GM23338 (cell line): ENCODE measurements at regions not wholly inside any gene's neighbourhood (a gene's known extent, or its start where the extent isn't known, plus 50 kb on each side); places are given as distances from the start of the nearest gene placed in this dataset.

Experiments used
- ATAC-seq: fragments of 200-7000 bp; cut with Tn5 transposase; 3 replicates; pipeline ENCODE4 v1.9.1; 2020
- DNase-seq: peaks from one replicate; pipeline ENCODE4 v3.0.0-alpha.2; 2015; ENCODE audit warnings: low spot score
- H2AFZ ChIP-seq: fragments of 200-600 bp; sonication (generic); 2 replicates; pipeline ENCODE4 v1.8.0; 2016; ENCODE audit warnings: antibody characterized with exemption, mild to moderate bottlenecking, moderate library complexity
- H3F3A ChIP-seq: fragments of 200-600 bp; sonication (generic); replicated peaks from 2 replicates; pipeline ENCODE4 v1.8.0; 2017; ENCODE audit warnings: antibody characterized with exemption, mixed run types, low read depth
- H3K27ac ChIP-seq: fragments of 200-600 bp; sonication (generic); 2 replicates; pipeline ENCODE4 v1.6.1; 2016; ENCODE audit warnings: low read depth
- H3K27me3 ChIP-seq: fragments of 200-600 bp; sonication (generic); 2 replicates; pipeline ENCODE4 v1.8.0; 2016; ENCODE audit warnings: mild to moderate bottlenecking, mixed run types, moderate library complexity; ENCODE audit not compliant: insufficient read depth
- H3K36me3 ChIP-seq: fragments of 200-600 bp; sonication (generic); 2 replicates; pipeline ENCODE4 v1.8.0; 2016; ENCODE audit warnings: mild to moderate bottlenecking; ENCODE audit not compliant: insufficient read depth
- H3K4me1 ChIP-seq: fragments of 200-600 bp; sonication (generic); 2 replicates; pipeline ENCODE4 v1.8.0; 2016; ENCODE audit warnings: mild to moderate bottlenecking, moderate library complexity; ENCODE audit not compliant: insufficient read depth
- H3K4me2 ChIP-seq: fragments of 200-600 bp; sonication (generic); 2 replicates; pipeline ENCODE4 v1.7.1; 2017; ENCODE audit warnings: mixed run types
- H3K4me3 ChIP-seq: fragments of 200-600 bp; sonication (generic); 2 replicates; pipeline ENCODE4 v1.6.1; 2016; ENCODE audit warnings: mixed run types
- H3K79me2 ChIP-seq: fragments of 200-600 bp; sonication (generic); replicated peaks from 2 replicates; pipeline ENCODE4 v1.8.0; 2017; ENCODE audit warnings: mild to moderate bottlenecking; ENCODE audit not compliant: insufficient read depth
- H3K9me2 ChIP-seq: fragments of 200-600 bp; sonication (generic); 2 replicates; pipeline ENCODE4 v1.8.0; 2017; ENCODE audit not compliant: insufficient read depth
- H4K20me1 ChIP-seq: fragments of 200-600 bp; sonication (generic); replicated peaks from 2 replicates; pipeline ENCODE4 v1.8.0; 2017; ENCODE audit warnings: mild to moderate bottlenecking; ENCODE audit not compliant: insufficient read depth
- H3K27ac Mint-ChIP-seq: 2 replicates; pipeline ENCODE4 v1.8.0; 2020; ENCODE audit warnings: inconsistent platforms, mild to moderate bottlenecking, moderate library complexity, mixed read lengths
- H3K27me3 Mint-ChIP-seq: 3 replicates; pipeline ENCODE4 v1.8.0; 2022; ENCODE audit warnings: low read depth, mild to moderate bottlenecking, moderate library complexity, mixed read lengths, inconsistent platforms; ENCODE audit not compliant: insufficient read depth, poor library complexity
- H3K36me3 Mint-ChIP-seq: 3 replicates; pipeline ENCODE4 v1.8.0; 2021; ENCODE audit warnings: low read depth, mild to moderate bottlenecking, inconsistent platforms, moderate library complexity, mixed read lengths
- H3K4me1 Mint-ChIP-seq: 3 replicates; pipeline ENCODE4 v1.8.0; 2020; ENCODE audit warnings: mild to moderate bottlenecking, inconsistent platforms, mixed read lengths
- H3K4me3 Mint-ChIP-seq: 3 replicates; pipeline ENCODE4 v1.8.0; 2021; ENCODE audit warnings: moderate library complexity, mild to moderate bottlenecking, inconsistent platforms, mixed read lengths
- H3K9me3 Mint-ChIP-seq: 3 replicates; pipeline ENCODE4 v1.8.0; 2020; ENCODE audit warnings: moderate library complexity, mild to moderate bottlenecking, inconsistent platforms, mixed read lengths
- CREB1 ChIP-seq: fragments of 250-450 bp; sonication (Bioruptor Pico); IDR thresholded peaks from 2 replicates; pipeline ENCODE4 v1.5.0; 2020; ENCODE audit warnings: low read depth, mild to moderate bottlenecking, moderate library complexity
- CTCF ChIP-seq, 2 experiments: fragments of 200-600 bp in 1 of 2; sonication (generic) in 1 of 2; conservative IDR thresholded peaks; 2 replicates each; pipeline versions ENCODE4 v1.5.1 to v1.6.1; 2016 to 2017; ENCODE audit warnings: antibody characterized with exemption in 2 of 2, low read depth in 2 of 2, mild to moderate bottlenecking in 2 of 2, moderate library complexity in 1 of 2
- ETS1 ChIP-seq: IDR thresholded peaks from 2 replicates; pipeline ENCODE4 v1.6.1; 2016; ENCODE audit warnings: antibody characterized with exemption
- EZH2 ChIP-seq: fragments of 200-600 bp; sonication (generic); IDR thresholded peaks from one replicate; pipeline ENCODE4 v1.8.0; 2017; ENCODE audit warnings: antibody characterized with exemption, mild to moderate bottlenecking, low read depth; ENCODE audit not compliant: unreplicated experiment
- EZH2phosphoT487 ChIP-seq: fragments of 200-600 bp; sonication (generic); IDR thresholded peaks from one replicate; pipeline ENCODE4 v1.8.1; 2018; ENCODE audit warnings: antibody characterized with exemption; ENCODE audit not compliant: unreplicated experiment
- JUNB ChIP-seq: IDR thresholded peaks from one replicate; pipeline ENCODE4 v1.6.1; 2016; ENCODE audit warnings: antibody characterized with exemption; ENCODE audit not compliant: unreplicated experiment
- NANOG ChIP-seq: IDR thresholded peaks from 2 replicates; pipeline ENCODE4 v1.6.1; 2016; ENCODE audit warnings: antibody characterized with exemption, borderline replicate concordance
- POLR2AphosphoS5 ChIP-seq: IDR thresholded peaks from 2 replicates; pipeline ENCODE4 v1.6.1; 2016; ENCODE audit warnings: antibody characterized with exemption, low read depth
- REST ChIP-seq: IDR thresholded peaks from one replicate; pipeline ENCODE4 v1.6.1; 2018; ENCODE audit warnings: antibody characterized with exemption; ENCODE audit not compliant: unreplicated experiment
- STAT1 ChIP-seq: IDR thresholded peaks from one replicate; pipeline ENCODE4 v1.6.1; 2016; ENCODE audit warnings: antibody characterized with exemption; ENCODE audit not compliant: unreplicated experiment
- ZNF114 ChIP-seq: fragments of 250-450 bp; sonication (Bioruptor Pico); IDR thresholded peaks from 2 replicates; pipeline ENCODE4 v1.5.0; 2020; ENCODE audit warnings: mild to moderate bottlenecking, moderate library complexity
- ZNF331 ChIP-seq: fragments of 250-450 bp; sonication (Bioruptor Pico); IDR thresholded peaks from 2 replicates; pipeline ENCODE4 v1.5.0; 2020; ENCODE audit warnings: low read depth, mild to moderate bottlenecking, moderate library complexity
- ZNF462 ChIP-seq: fragments of 250-450 bp; sonication (Bioruptor Pico); IDR thresholded peaks from 2 replicates; pipeline ENCODE4 v1.5.0; 2020; ENCODE audit warnings: mild to moderate bottlenecking, moderate library complexity

- Histone ChIP-seq H3K4me1 (no peaks in the 10 kb centered on the region), H3K27me3 (no peaks in the 10 kb centered on the region), H3K4me2 (no peak overlapping the region), H3K9me2 (0 out of 2 replicates have a peak, but pooled peaks cover 2% of the 10 kb centered on the region), H4K20me1 (no peaks in the 10 kb centered on the region), H3K27ac (no peak overlapping the region), H3K36me3 (no peaks in the 10 kb centered on the region), H3F3A (no peaks in the 10 kb centered on the region), H3K79me2 (no peaks in the 10 kb centered on the region), H3K4me3 (no peak overlapping the region), H2AFZ (no peak overlapping the region)
- ATAC-seq = no peak
- H3K27me3 Mint-ChIP-seq = no peaks in the 10 kb centered on the region
- peaks cover 16% of the 10 kb centered on the region; the same call in 2 of the 3 replicates for H3K36me3 Mint-ChIP-seq
- peaks cover 32% of the 10 kb centered on the region for H3K9me3 Mint-ChIP-seq
- H3K27ac Mint-ChIP-seq = no peak overlapping the region
- DNase-seq = no peak
- no peak overlapping the region for H3K4me3 Mint-ChIP-seq
- TF ChIP-seq POLR2AphosphoS5 = no peak
- no peak for TF ChIP-seq ETS1
- no peak for TF ChIP-seq ZNF114 (CRISPR knock-in tag)
- TF ChIP-seq STAT1 = no peak
- no peak for TF ChIP-seq ZNF331 (CRISPR knock-in tag)
- no peak for TF ChIP-seq NANOG
- no peak for TF ChIP-seq CTCF (conservative IDR thresholded peaks at IDR 0.05; ENCODE audit: low read depth in 2 of 2)
- TF ChIP-seq EZH2phosphoT487 = no peak
- TF ChIP-seq JUNB = no peak
- TF ChIP-seq ZNF462 (CRISPR knock-in tag) = no peak
- TF ChIP-seq CREB1 (CRISPR knock-in tag) = no peak
- TF ChIP-seq EZH2 = no peak
- TF ChIP-seq REST = no peak
- H3K4me1 Mint-ChIP-seq = no peaks in the 10 kb centered on the region
Observed at GRCh38 chr2:66634784-66635183, 199.9 kb downstream of the MEIS1 start.
